ENCODE measurements at regions not wholly inside any gene's neighbourhood (a gene's known extent, or its start where the extent isn't known, plus 50 kb on each side); places are given as distances from the start of the nearest gene placed in this dataset.
"Not testable (repeated sequence)": the region's sequence is repeated elsewhere in the genome, so short reads cannot be mapped to it uniquely, and the experiment has no call there.

DNA sequence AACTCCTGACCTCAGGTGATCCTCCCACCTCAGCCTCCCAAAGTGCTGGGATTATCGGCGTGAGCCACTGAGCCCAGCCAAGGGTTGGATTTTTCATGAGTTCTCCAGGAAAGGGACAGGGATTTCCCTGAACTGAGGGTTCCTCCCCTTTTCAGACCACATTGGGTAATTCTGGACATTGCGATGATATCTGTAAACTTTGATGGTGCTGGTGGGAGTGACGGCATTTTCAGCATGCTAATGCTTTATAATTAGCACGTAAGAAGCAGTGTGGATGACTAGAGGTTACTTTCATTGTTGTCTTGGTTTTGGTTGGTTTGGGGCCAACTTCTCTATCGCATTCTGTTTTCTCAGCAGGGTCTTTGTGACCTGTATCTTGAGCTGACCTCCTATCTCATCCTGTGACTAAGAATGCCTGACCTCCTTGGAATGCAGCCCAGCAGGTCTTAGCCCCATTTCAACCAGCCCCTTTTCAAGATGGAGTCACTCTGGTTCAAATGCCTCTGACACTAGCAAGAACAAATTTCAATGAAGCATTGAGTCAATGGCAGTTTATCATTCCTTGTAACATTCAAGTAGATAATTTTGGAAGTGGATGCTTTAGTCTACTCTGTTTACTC is 156.5 kb downstream of the TTLL2 start:
- Mint-ChIP-seq H3K4me3 (no peak overlapping the region), H3K9me3 (no peaks in the 10 kb centered on the region), H3K27me3 (peaks cover 18% of the 10 kb centered on the region), H3K4me1 (peaks cover 0 to 15% (median 3%) of the 10 kb centered on the region in 3 donors), H3K27ac (no peak overlapping the region), H3K36me3 (no peaks in the 10 kb centered on the region)

DNA sequence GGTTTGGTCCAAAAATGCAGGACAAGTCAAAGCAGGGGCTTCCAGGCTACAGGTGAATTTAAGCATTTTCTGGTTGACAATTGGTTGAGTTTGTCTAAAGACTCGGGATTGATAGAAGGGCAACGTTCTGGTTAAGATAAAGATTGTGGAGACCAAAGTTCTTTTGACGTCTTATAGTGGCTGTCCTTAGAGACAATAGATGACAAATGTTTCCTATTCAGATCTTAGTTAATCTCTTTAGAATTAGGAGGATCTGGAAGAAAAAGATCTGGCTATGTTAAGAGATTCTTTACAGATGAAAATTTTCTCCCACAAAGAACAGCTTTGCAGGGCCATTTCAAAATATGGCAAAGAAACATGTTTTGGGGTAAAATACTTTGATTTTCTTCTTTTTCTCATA is 157.9 kb downstream of the TTLL2 start:
- not testable (repeated sequence) for H3K4me3 Mint-ChIP-seq, H3K9me3 Mint-ChIP-seq, H3K36me3 Mint-ChIP-seq, H3K27ac Mint-ChIP-seq
- Mint-ChIP-seq H3K27me3 (peaks cover 18% of the 10 kb centered on the region), H3K4me1 (peaks cover 0 to 15% (median 3%) of the 10 kb centered on the region in 3 donors)

DNA sequence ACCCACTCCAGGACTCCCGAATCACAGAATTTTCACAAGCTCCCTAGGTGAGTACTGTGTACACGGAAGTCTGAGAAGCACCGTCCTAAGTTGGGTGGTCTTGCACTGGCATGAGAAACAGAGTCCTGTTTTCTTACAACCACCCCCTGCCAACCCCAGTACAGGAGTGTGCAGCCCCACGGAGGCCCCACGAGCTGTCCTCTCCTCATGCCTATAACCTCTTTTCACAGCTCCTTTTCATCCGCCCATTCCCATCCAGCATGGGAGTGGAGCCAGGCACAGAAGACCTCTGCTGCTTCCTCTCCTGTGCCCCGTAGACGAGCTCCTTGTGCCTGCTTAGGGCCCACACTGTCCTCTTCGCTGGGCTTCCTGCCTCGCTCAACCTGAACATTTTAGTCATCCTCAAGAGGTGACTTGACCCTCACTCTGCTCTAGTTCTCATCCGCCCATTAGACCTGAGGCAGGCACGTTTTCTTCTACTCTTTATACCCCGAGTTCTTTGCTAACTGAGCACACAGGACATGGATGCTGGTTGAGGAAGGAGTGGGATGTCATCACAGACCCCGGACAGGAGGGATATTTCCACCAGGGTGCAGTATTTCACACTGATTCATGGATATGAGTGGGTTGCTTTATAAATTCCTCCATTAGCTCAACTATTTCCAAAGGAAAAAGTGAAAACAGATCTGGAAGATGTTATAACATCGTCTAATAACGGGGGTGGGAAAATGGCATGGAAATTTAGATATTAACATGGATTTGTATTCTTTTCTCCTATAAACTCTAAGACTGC is 160.5 kb downstream of the TTLL2 start:
- no peaks in the 10 kb centered on the region for H3K9me3 Mint-ChIP-seq
- H3K27me3 Mint-ChIP-seq: peaks cover 9% of the 10 kb centered on the region
- H3K27ac Mint-ChIP-seq: no peak overlapping the region
- peaks cover 0 to under 1% (median 0%) of the 10 kb centered on the region in 3 donors for H3K4me1 Mint-ChIP-seq
- no peak overlapping the region for H3K4me3 Mint-ChIP-seq
- H3K36me3 Mint-ChIP-seq: no peaks in the 10 kb centered on the region

DNA sequence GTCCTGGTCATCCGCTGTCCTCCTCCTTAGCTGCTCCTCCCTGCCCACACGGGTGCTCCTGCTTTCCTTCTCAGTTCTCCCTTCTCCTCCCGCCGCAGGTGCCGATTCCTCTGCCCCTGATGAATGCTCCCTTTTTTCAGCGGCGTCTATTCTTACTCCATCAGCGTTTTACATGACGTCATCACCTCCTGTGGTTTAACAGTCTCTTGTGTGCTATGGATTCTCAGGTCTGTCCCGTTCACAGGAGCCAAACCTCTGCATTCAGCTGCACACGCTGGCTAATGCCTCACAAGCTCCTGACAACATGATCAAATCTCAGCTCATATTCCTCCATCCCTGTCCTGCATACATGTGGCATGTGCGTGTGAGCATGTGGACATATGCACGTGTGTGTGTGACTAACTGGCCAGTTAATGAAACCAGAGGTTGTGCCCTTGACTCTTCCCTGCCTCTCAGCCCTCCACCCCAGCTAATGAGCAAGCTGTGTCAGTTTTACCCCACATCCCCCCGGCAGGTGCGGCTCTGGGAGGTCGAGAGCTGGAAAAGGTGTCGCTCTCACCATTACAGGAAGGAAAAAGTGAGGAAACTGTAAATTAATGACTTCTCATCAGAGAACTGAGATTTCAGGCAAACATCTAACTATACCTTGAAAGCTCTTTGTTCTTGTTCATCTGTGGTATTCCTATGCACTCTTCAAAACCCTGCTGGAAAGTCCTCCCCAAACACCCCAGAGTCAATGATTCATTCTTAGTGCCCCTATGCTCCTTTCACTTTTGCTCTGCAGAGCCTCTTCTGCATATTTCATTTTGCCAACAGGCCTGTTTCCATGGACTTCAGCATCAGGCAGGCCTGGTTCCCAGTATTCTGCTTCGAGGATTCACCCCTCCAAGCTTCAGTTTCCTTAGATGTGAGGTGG is 163.1 kb downstream of the TTLL2 start:
- no peaks in the 10 kb centered on the region for H3K36me3 Mint-ChIP-seq
- no peaks in the 10 kb centered on the region for H3K9me3 Mint-ChIP-seq
- H3K27ac Mint-ChIP-seq: no peak overlapping the region
- H3K27me3 Mint-ChIP-seq: peaks cover 14% of the 10 kb centered on the region
- H3K4me3 Mint-ChIP-seq: no peak overlapping the region
- no peaks in the 10 kb centered on the region for H3K4me1 Mint-ChIP-seq

DNA sequence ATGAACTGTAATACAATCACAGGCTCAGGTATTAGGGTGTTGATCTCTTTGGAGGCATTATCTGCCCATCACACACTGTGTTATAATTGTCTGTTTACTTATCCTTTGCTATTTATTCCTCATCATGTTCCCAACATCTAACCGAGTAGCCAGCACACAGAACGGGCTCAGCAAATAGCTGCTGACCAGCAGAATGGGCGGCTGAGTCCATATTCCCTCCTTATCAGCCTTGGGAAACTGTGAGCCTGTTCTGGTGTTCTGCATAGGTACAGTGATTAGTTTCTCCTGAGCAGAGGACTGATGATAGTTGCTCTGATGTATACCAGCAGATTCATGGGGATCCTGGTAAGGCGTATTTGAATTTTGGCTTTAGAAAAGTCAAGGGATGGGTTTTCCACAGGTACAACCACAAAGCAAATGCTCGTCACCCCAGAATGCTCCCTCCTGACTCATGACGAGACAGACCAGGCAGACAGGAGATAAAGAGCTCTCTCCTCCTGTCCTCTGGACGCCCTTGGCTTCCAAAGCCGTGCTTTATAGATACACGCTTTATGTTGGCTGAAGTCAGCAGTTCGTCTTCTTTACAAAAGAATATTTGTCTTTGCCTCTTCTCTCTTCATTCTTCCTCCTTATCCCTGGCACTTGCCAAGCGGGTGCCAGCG is 166.7 kb downstream of the TTLL2 start:
- peak overlapping the region in 1 of 3 donors; percentile 64 for H3K27ac Mint-ChIP-seq
- H3K27me3 Mint-ChIP-seq: peaks cover 11% of the 10 kb centered on the region
- peaks cover 0 to 5% (median 0%) of the 10 kb centered on the region in 3 donors for H3K9me3 Mint-ChIP-seq
- no peaks in the 10 kb centered on the region for H3K4me1 Mint-ChIP-seq
- H3K36me3 Mint-ChIP-seq: no peaks in the 10 kb centered on the region
- peak overlapping the region in 1 of 4 donors; percentile 27 for H3K4me3 Mint-ChIP-seq

DNA sequence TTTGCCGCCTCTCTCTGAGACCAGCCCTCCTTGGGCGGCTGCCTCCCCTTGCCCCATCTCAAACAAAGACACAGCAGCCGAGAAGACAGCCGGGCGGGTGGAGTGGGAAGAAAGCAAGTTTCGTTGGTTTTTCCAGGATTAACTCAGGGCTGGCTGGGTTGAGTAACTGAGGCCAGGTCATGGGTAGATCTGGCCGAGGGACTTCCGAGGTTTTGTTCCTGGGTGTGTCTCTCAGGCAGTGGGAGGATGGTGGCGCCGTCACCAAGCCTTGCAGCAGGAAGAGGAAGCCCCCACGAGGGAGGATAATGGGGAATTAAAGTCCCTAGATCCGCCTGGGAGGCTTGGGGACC is 167.2 kb downstream of the TTLL2 start:
- H3K27me3 Mint-ChIP-seq: peaks cover 11% of the 10 kb centered on the region
- H3K4me3 Mint-ChIP-seq: no peak overlapping the region
- H3K36me3 Mint-ChIP-seq: no peaks in the 10 kb centered on the region
- peaks cover 0 to 5% (median 0%) of the 10 kb centered on the region in 3 donors for H3K9me3 Mint-ChIP-seq
- peak overlapping the region in 1 of 3 donors; percentile 64 for H3K27ac Mint-ChIP-seq
- no peaks in the 10 kb centered on the region for H3K4me1 Mint-ChIP-seq

DNA sequence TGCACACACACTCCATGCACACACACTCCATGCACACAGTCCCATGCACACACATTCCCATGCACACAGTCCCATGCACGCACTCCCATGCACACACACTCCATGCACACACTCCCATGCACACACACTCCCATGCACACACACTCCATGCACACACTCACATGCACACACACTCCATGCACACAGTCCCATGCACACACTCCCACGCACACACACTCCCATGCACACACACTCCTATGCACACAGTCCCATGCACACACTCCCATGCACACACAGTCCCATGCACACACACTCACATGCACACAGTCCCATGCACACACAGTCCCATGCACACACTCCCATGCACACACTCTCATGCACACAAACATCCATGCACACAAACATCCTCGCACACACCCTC is 168.4 kb downstream of the TTLL2 start:
- Mint-ChIP-seq H3K36me3 (no peaks in the 10 kb centered on the region), H3K9me3 (peaks cover 0 to 5% (median 0%) of the 10 kb centered on the region in 3 donors), H3K4me1 (no peaks in the 10 kb centered on the region), H3K4me3 (no peak overlapping the region), H3K27me3 (peaks cover 14% of the 10 kb centered on the region), H3K27ac (no peak overlapping the region)

DNA sequence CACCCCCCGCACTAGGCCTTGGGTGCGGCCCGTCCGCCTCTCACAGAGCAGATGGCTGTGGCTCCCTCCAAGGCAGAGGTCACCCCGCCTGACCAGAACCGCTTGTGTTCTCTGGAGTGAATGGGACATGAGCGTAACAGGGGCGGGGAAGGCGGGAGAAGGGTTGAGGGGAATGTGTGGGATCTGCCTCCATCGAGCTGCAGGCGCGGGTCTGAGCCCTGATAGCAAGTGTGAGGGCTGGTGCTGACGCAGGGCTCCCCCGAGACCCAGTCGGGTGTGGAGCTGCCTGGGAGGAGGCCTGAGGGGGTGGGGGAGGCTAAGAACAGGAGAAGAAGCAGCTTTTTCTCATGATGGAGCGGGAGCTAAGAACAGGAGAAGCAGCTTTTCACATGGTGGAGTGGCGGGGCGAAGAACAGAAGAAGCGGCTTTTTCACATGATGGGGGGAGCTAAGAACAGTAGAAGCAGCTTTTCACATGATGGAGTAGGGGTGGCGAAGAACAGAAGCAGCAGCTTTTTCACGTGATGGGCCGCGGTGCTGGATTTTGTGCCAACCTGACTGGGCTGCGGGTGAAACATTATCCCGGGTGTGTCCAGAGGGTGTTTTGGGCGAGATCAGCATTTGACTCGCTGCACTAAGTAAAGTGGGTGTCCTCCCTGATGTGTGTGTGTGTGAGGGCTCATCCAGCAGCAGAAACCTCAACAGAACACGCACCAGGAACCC is 169.3 kb downstream of the TTLL2 start:
- H3K27ac Mint-ChIP-seq: no peak overlapping the region

DNA sequence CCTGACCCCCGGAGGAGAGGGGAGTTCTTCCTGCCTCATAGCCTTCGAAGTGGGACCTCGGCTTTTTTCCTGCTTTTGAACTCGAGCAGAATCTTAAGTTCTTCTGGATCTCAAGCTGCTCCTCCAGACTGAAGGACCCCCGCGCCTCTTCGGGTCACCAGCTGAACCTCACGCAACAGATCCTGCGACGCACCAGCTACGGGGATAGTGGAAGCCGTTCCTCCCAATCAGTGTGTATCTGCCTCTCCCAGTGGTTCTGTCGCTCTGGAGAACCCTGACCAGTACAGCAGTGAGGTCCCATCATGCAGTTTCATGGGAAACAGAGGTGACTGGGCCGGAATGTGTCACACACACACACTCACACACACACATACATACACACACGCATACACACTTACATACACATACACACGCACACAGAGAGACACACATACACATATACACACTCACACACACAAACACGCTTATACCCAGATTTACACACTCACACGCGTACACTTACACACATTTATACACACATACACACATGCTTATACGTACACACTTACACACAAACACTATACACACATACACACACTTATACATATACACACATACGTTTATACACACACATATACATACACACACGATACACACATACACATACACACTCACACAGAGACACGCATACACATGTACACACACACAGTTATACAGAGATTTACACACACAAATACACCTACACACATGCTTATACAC is 170.0 kb downstream of the TTLL2 start:
- no peak overlapping the region for H3K4me3 Mint-ChIP-seq
- H3K36me3 Mint-ChIP-seq: no peaks in the 10 kb centered on the region
- H3K27me3 Mint-ChIP-seq: peaks cover 14% of the 10 kb centered on the region
- no peaks in the 10 kb centered on the region for H3K4me1 Mint-ChIP-seq
- peaks cover 0 to 5% (median 0%) of the 10 kb centered on the region in 3 donors for H3K9me3 Mint-ChIP-seq
- H3K27ac Mint-ChIP-seq: no peak overlapping the region

More for the DNA sequence above, 169.3 kb downstream of the TTLL2 start:
- H3K9me3 Mint-ChIP-seq: peaks cover 0 to 5% (median 0%) of the 10 kb centered on the region in 3 donors
- no peaks in the 10 kb centered on the region for H3K36me3 Mint-ChIP-seq
- peaks cover 14% of the 10 kb centered on the region for H3K27me3 Mint-ChIP-seq
- no peaks in the 10 kb centered on the region for H3K4me1 Mint-ChIP-seq
- no peak overlapping the region for H3K4me3 Mint-ChIP-seq

DNA sequence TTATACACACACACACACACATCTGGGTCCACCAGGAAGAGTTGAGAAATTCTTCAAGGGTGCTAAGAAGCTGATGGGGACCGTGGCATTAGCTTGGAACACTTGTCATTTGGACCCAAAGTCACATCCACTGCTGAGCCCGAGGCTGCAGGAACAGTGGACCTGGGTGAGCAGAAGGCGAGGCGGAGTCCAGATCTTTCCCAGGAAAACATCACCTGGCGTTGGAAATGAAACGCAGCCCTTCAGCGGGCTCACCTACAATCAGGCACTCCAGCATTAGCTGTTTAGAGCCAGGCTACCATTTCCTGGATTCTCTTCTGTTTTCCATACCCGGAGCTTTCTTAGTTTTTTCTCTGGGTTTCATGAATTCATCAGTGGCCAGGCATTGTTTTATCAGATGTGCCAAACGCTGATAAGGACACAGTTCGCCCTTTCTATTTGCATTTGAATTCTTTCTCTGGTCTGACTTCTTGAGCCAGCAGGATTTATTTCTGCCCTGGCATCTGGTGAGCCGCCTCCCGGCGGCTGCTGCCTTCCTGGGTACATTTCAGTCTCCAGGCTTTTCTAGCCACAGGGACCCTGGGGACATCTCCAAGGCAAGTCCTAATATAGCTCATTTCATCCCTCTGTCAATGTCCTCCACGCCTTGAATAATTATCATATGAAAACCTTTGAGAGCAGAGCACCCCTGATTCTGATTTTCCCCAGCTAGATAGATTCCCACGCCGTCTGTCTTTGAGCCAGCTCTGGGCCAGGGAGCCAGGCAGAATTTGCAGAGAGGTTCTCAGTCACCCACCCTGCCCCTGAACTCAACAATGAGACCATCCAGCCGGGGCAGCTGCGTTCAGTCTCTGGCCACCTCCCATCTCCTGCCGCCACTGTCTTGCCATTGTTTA is 170.9 kb downstream of the TTLL2 start:
- H3K4me1 Mint-ChIP-seq: no peaks in the 10 kb centered on the region
- H3K27me3 Mint-ChIP-seq: peaks cover 14% of the 10 kb centered on the region
- no peak overlapping the region for H3K27ac Mint-ChIP-seq
- no peak overlapping the region for H3K4me3 Mint-ChIP-seq
- peaks cover 0 to 5% (median 0%) of the 10 kb centered on the region in 3 donors for H3K9me3 Mint-ChIP-seq
- no peaks in the 10 kb centered on the region for H3K36me3 Mint-ChIP-seq

DNA sequence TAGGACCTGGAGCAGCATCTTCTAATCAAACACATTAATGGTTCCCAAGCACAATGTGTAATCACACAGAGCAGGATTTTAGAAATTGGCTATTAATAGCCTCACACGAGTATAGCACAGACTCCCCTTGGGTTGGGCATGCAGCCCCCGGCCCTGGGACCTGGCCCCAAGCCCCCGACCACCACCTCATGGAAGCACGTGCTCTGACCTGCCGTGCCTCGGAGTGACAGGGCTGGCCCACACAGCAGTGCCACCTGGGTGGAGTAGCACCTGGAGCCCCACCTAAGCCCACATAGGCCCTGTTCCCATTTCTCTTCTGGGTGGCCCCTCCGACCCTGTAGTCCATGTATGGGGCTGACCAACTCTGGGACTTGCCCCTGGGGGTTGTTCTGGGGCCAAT is 171.8 kb downstream of the TTLL2 start:
- Mint-ChIP-seq H3K36me3 (no peaks in the 10 kb centered on the region), H3K27ac (no peak overlapping the region), H3K4me1 (no peaks in the 10 kb centered on the region), H3K9me3 (peaks cover 0 to 5% (median 0%) of the 10 kb centered on the region in 3 donors), H3K4me3 (no peak overlapping the region), H3K27me3 (peaks cover 11% of the 10 kb centered on the region)

DNA sequence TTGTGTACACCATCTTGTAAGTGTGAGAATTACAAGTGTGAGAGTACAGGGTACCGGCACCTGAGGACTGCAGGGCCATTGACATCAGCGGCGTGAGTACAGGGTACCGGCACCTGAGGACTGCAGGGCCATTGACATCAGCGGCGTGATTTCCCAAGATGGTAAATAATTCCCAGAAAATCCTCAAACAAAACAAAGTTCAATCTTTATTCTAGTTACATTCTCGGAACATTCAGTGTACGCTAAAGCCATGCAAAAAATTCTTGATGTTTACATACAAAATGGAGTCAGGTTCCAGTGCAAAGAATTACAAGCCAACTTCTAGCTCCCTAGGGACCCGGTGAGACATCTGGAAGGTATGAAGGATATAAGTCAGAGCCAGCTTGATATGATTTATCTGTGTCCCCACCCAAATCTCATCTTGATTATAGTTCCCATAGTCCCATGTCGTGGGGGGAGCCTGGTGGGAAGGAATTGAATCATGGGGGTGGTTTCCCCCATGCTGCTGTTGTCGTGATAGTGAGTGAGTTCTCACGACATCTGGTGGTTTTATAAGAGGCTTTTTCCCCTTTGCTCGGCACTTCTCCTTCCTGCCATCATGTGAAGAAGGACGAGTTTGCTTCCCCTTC is 172.7 kb downstream of the TTLL2 start:
- H3K27me3 Mint-ChIP-seq: peaks cover 9% of the 10 kb centered on the region
- no peak overlapping the region for H3K27ac Mint-ChIP-seq
- no peak overlapping the region for H3K4me3 Mint-ChIP-seq
- no peaks in the 10 kb centered on the region for H3K4me1 Mint-ChIP-seq
- peaks cover 0 to 5% (median 0%) of the 10 kb centered on the region in 3 donors for H3K9me3 Mint-ChIP-seq
- H3K36me3 Mint-ChIP-seq: no peaks in the 10 kb centered on the region
